Keratinocyte (primary cell): ENCODE measurements at regions not wholly inside any gene's neighbourhood (a gene's known extent, or its start where the extent isn't known, plus 50 kb on each side); places are given as distances from the start of the nearest gene placed in this dataset.
A peak's percentile ranks its signal among the peaks of the same experiment; 100 is the strongest.

Source experiments
- DNase-seq: peaks from one replicate; pipeline ENCODE4 v3.0.0-alpha.2; 2011; ENCODE audit warnings: low read depth, missing footprints, low spot score
- FAIRE-seq: peaks from 2 replicates; lab custom pipeline; 2011; peaks lifted over from hg19 to GRCh38; lab: Jason Lieb, UNC
- H2AFZ ChIP-seq: 2 replicates; pipeline ENCODE4 v1.6.0; 2012; ENCODE audit warnings: low read length, control low read depth, inconsistent platforms; ENCODE audit not compliant: control insufficient read depth
- H3K27ac ChIP-seq: 2 replicates; pipeline ENCODE4 v1.5.1; 2011; ENCODE audit warnings: low read length; ENCODE audit not compliant: control insufficient read depth, insufficient read depth
- H3K27me3 ChIP-seq: 3 replicates; pipeline ENCODE4 v1.6.0; 2011; ENCODE audit warnings: low read length; ENCODE audit not compliant: control insufficient read depth, insufficient read depth; ENCODE audit errors: extremely low read depth
- H3K36me3 ChIP-seq, 2 experiments: 2 replicates in 1 of 2; 3 replicates in 1 of 2; pipeline ENCODE4 v1.5.1; 2011; ENCODE audit warnings: low read length in 2 of 2, mild to moderate bottlenecking in 1 of 2; ENCODE audit not compliant: control insufficient read depth in 2 of 2, insufficient read depth in 2 of 2; ENCODE audit errors: extremely low read depth in 1 of 2
- H3K4me1 ChIP-seq: 3 replicates; pipeline ENCODE4 v1.5.1; 2011; ENCODE audit warnings: low read length; ENCODE audit not compliant: control insufficient read depth, insufficient read depth; ENCODE audit errors: extremely low read depth
- H3K4me2 ChIP-seq: 3 replicates; pipeline ENCODE4 v1.6.0; 2011; ENCODE audit warnings: low read depth, low read length; ENCODE audit not compliant: control insufficient read depth, insufficient read depth; ENCODE audit errors: extremely low read depth
- H3K4me3 ChIP-seq, 3 experiments: fragments of 200-600 bp in 1 of 3; sonication (generic) in 1 of 3; 2 replicates in 2 of 3; 3 replicates in 1 of 3; pipeline ENCODE4 v1.5.1; 2011 to 2016; ENCODE audit warnings: low read length in 3 of 3, mild to moderate bottlenecking in 3 of 3, control low read depth in 2 of 3, inconsistent platforms in 1 of 3, low read depth in 1 of 3, mixed read lengths in 1 of 3, mixed run types in 1 of 3, moderate library complexity in 1 of 3; ENCODE audit not compliant: control insufficient read depth in 2 of 3, insufficient read depth in 2 of 3; ENCODE audit errors: extremely low read depth in 1 of 3
- H3K79me2 ChIP-seq: 2 replicates; pipeline ENCODE4 v1.6.0; 2012; ENCODE audit warnings: low read length; ENCODE audit not compliant: control insufficient read depth, insufficient read depth
- H3K9ac ChIP-seq: 3 replicates; pipeline ENCODE4 v1.6.0; 2011; ENCODE audit warnings: low read length; ENCODE audit not compliant: control insufficient read depth, insufficient read depth; ENCODE audit errors: extremely low read depth
- H3K9me1 ChIP-seq: 3 replicates; pipeline ENCODE4 v1.6.0; 2011; ENCODE audit warnings: low read length; ENCODE audit not compliant: control insufficient read depth, insufficient read depth; ENCODE audit errors: extremely low read depth
- H3K9me3 ChIP-seq: 2 replicates; pipeline ENCODE4 v1.5.1; 2012; ENCODE audit warnings: low read depth, low read length; ENCODE audit not compliant: control insufficient read depth
- H4K20me1 ChIP-seq: 3 replicates; pipeline ENCODE4 v1.6.0; 2011; ENCODE audit warnings: low read length; ENCODE audit not compliant: control insufficient read depth, insufficient read depth; ENCODE audit errors: extremely low read depth
- EZH2 ChIP-seq: IDR thresholded peaks from one replicate; pipeline ENCODE4 v1.6.1; 2012; ENCODE audit warnings: inconsistent platforms, mild to moderate bottlenecking, low read length, moderate library complexity
- dilution Hi-C: fragments of 300-500 bp; cut with MboI; formaldehyde crosslinking; loops from one replicate; pipeline ENCODE4 v1.7.0; 2020; ENCODE audit warnings: low sequenced_read_pairs; ENCODE audit not compliant: extremely low pct_ligation_motif_present
- TF ChIP-seq, protein P1 (sequence below), 3 experiments: IDR thresholded peaks in 1 of 3; conservative IDR thresholded peaks in 1 of 3; optimal IDR thresholded peaks in 1 of 3; 2 replicates in 2 of 3; 3 replicates in 1 of 3; pipeline versions ENCODE3 to v1.5.1; 2011; ENCODE audit warnings: low read length in 3 of 3, mild to moderate bottlenecking in 3 of 3, moderate library complexity in 2 of 3, control low read depth in 1 of 3, inconsistent platforms in 1 of 3; ENCODE audit not compliant: insufficient read depth in 2 of 3; ENCODE audit errors: extremely low read depth in 1 of 3

DNA sequence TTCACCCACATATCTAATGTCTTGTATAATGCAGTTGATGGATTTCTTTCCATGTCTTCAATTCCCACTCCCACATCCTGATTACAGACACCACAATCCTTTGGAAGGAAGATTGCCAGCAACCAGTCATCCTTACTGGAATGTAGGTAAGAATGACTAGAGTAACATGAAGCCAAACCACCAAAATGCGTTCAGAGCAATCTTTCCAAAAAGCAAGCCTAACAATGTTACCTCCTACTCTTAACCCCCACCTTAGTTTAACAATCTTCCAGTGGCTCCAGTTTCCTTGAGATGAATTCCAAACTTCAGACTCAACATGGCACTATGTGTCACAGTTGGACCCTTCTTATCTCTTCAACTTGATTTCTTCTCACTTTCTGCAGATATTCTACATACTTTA, 685.6 kb downstream of the DOK5 start:
- Histone ChIP-seq H3K4me2 (peak overlapping the region; percentile 82), H3K36me3 (no peaks in the 10 kb centered on the region), H3K4me3 (peak overlapping the region in 2 of 3 experiments; percentile 9 to 46), H2AFZ (peak overlapping the region; percentile 55), H3K9me3 (no peaks in the 10 kb centered on the region), H3K9me1 (no peaks in the 10 kb centered on the region), H3K4me1 (peaks cover 27% of the 10 kb centered on the region), H3K27me3 (no peaks in the 10 kb centered on the region), H3K27ac (peak overlapping the region; percentile 38), H4K20me1 (no peaks in the 10 kb centered on the region), H3K9ac (no peak overlapping the region), H3K79me2 (no peaks in the 10 kb centered on the region)
- no peak for TF ChIP-seq EZH2
- TF ChIP-seq, protein P1, sequence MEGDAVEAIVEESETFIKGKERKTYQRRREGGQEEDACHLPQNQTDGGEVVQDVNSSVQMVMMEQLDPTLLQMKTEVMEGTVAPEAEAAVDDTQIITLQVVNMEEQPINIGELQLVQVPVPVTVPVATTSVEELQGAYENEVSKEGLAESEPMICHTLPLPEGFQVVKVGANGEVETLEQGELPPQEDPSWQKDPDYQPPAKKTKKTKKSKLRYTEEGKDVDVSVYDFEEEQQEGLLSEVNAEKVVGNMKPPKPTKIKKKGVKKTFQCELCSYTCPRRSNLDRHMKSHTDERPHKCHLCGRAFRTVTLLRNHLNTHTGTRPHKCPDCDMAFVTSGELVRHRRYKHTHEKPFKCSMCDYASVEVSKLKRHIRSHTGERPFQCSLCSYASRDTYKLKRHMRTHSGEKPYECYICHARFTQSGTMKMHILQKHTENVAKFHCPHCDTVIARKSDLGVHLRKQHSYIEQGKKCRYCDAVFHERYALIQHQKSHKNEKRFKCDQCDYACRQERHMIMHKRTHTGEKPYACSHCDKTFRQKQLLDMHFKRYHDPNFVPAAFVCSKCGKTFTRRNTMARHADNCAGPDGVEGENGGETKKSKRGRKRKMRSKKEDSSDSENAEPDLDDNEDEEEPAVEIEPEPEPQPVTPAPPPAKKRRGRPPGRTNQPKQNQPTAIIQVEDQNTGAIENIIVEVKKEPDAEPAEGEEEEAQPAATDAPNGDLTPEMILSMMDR (optimal IDR thresholded peaks at IDR 0.05 in 1 of 3, IDR thresholded peaks at IDR 0.05 in 1 of 3, conservative IDR thresholded peaks at IDR 0.05 in 1 of 3; ENCODE audit: extremely low read depth in 1 of 3, insufficient read depth in 2 of 3, low read length in 3 of 3): no peak
- FAIRE-seq: peak; percentile 87
- dilution Hi-C loops: no loop called here
- DNase-seq: peak; percentile 76

DNA sequence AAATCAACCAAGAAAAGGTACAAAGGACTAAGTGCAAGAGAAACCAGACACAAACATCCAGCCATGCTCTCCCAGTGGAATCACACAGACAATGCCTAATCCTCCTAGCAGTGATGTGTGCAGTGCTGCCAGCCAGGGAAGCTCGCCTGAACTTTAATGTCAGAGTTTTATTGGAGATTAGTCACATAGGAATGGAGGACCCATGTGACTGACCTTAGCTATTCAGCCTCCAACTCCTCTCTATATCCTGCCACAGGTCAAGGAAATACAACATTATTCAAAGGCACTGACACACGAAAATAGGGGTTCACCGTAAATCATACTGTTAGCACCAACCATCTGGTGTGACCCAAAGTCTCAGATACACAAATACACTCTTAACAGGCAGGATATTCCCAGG, 684.6 kb downstream of the DOK5 start:
- no peak for DNase-seq
- Histone ChIP-seq H3K36me3 (no peaks in the 10 kb centered on the region), H3K79me2 (no peaks in the 10 kb centered on the region), H4K20me1 (no peaks in the 10 kb centered on the region), H2AFZ (peak overlapping the region; percentile 72), H3K4me2 (peak overlapping the region; percentile 82), H3K27me3 (no peaks in the 10 kb centered on the region), H3K9me1 (no peaks in the 10 kb centered on the region), H3K4me1 (peaks cover 27% of the 10 kb centered on the region), H3K9ac (no peak overlapping the region), H3K9me3 (no peaks in the 10 kb centered on the region), H3K27ac (peak overlapping the region; percentile 38), H3K4me3 (no peak overlapping the region)
- dilution Hi-C loops: no loop called here
- no peak for TF ChIP-seq EZH2
- TF ChIP-seq, protein P1 (optimal IDR thresholded peaks at IDR 0.05 in 1 of 3, IDR thresholded peaks at IDR 0.05 in 1 of 3, conservative IDR thresholded peaks at IDR 0.05 in 1 of 3; ENCODE audit: extremely low read depth in 1 of 3, insufficient read depth in 2 of 3, low read length in 3 of 3): no peak
- FAIRE-seq: peak; percentile 84
